Osteoblast (primary cell): ENCODE measurements at regions not wholly inside any gene's neighbourhood (a gene's known extent, or its start where the extent isn't known, plus 50 kb on each side); places are given as distances from the start of the nearest gene placed in this dataset.
"Not testable (repeated sequence)": the region's sequence is repeated elsewhere in the genome, so short reads cannot be mapped to it uniquely, and the experiment has no call there.

Source experiments
- DNase-seq: peaks from one replicate; pipeline ENCODE4 v3.0.0; 2011; ENCODE audit warnings: low spot score, mixed read lengths; ENCODE audit not compliant: insufficient read length; ENCODE audit errors: missing footprints
- H2AFZ ChIP-seq: 2 replicates; pipeline ENCODE4 v1.6.0; 2011; ENCODE audit warnings: mild to moderate bottlenecking, low read length
- H3K27ac ChIP-seq: 2 replicates; pipeline ENCODE4 v1.5.1; 2011; ENCODE audit warnings: mild to moderate bottlenecking, low read depth, low read length, moderate library complexity
- H3K27me3 ChIP-seq: 2 replicates; pipeline ENCODE4 v1.6.0; 2012; ENCODE audit warnings: mild to moderate bottlenecking, control low read depth, inconsistent platforms, low read length, moderate library complexity; ENCODE audit not compliant: insufficient read depth
- H3K36me3 ChIP-seq: 2 replicates; pipeline ENCODE4 v1.5.1; 2011; ENCODE audit warnings: mild to moderate bottlenecking, low read length, control low read depth, moderate library complexity; ENCODE audit not compliant: insufficient read depth
- H3K4me1 ChIP-seq: 2 replicates; pipeline ENCODE4 v1.5.1; 2011; ENCODE audit warnings: mild to moderate bottlenecking, low read length, control low read depth, moderate library complexity; ENCODE audit not compliant: insufficient read depth
- H3K4me2 ChIP-seq: 2 replicates; pipeline ENCODE4 v1.6.0; 2011; ENCODE audit warnings: mild to moderate bottlenecking, low read length; ENCODE audit not compliant: insufficient read depth
- H3K4me3 ChIP-seq: fragments of 200-600 bp; sonication (generic); 3 replicates; pipeline ENCODE4 v1.5.1; 2012; ENCODE audit warnings: mild to moderate bottlenecking, low read length, inconsistent platforms; ENCODE audit not compliant: insufficient read depth
- H3K79me2 ChIP-seq: 2 replicates; pipeline ENCODE4 v1.6.0; 2012; ENCODE audit warnings: mild to moderate bottlenecking, low read length, control low read depth, inconsistent platforms; ENCODE audit not compliant: insufficient read depth
- H3K9me3 ChIP-seq: 2 replicates; pipeline ENCODE4 v1.5.1; 2011; ENCODE audit warnings: low read depth, low read length, control low read depth
- H4K20me1 ChIP-seq: 2 replicates; pipeline ENCODE4 v1.6.0; 2012; ENCODE audit warnings: mild to moderate bottlenecking, low read length, control low read depth; ENCODE audit not compliant: insufficient read depth
- TF ChIP-seq, protein P1 (sequence below): IDR thresholded peaks from 2 replicates; pipeline ENCODE4 v1.5.1; 2011; ENCODE audit warnings: mild to moderate bottlenecking, low read depth, low read length, moderate library complexity; ENCODE audit errors: extremely low read depth

DNA sequence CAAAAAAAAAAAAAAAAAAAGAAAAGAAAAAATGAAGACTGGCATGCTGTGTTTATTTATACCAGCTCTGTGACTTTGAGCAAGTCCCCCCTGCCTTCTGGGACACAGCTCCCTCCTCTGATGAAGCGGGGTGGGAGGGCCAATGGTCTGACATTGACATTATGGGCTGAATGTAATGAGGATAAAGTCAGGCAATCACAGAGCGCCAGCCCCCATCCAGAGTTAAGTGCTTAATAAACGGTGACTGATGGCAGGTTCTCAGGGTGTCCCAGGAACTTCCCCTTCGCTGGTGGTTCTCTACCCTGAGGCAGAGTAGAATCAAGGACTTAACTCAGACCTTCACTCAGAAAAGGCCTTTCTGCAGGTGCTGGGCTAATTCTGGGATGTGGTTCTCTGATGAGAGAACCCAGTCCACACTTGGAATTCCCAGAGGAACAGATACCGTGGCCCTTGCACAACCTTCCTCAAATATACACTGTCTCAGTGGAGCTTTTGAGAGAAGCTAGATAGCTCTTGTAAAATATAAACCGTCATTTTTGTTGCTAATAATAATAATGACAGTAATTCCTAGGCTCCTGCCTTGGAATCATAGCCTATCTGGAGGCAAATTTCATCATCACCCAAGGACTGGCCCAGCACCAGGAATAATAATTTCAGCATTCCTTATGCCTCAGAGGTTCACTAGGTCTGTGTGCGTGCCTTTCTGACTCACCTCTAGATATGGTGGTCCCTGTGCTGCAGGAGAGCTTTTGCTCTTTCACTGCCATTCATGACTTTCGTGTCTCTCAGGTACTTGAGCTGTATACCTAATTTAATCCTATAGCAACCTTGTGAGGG is 115.8 kb downstream of the RPLP1 start:
- Histone ChIP-seq H3K4me2 (peak overlapping the region; percentile 2), H3K36me3 (no peaks in the 10 kb centered on the region), H3K4me3 (no peak overlapping the region), H3K9me3 (no peaks in the 10 kb centered on the region), H2AFZ (no peak overlapping the region), H3K27me3 (peaks cover 21% of the 10 kb centered on the region), H3K4me1 (peaks cover 11% of the 10 kb centered on the region), H3K79me2 (no peaks in the 10 kb centered on the region), H3K27ac (no peak overlapping the region), H4K20me1 (peaks cover 4% of the 10 kb centered on the region)
- peak; percentile 97 for DNase-seq
- TF ChIP-seq, protein P1, sequence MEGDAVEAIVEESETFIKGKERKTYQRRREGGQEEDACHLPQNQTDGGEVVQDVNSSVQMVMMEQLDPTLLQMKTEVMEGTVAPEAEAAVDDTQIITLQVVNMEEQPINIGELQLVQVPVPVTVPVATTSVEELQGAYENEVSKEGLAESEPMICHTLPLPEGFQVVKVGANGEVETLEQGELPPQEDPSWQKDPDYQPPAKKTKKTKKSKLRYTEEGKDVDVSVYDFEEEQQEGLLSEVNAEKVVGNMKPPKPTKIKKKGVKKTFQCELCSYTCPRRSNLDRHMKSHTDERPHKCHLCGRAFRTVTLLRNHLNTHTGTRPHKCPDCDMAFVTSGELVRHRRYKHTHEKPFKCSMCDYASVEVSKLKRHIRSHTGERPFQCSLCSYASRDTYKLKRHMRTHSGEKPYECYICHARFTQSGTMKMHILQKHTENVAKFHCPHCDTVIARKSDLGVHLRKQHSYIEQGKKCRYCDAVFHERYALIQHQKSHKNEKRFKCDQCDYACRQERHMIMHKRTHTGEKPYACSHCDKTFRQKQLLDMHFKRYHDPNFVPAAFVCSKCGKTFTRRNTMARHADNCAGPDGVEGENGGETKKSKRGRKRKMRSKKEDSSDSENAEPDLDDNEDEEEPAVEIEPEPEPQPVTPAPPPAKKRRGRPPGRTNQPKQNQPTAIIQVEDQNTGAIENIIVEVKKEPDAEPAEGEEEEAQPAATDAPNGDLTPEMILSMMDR: no peak

DNA sequence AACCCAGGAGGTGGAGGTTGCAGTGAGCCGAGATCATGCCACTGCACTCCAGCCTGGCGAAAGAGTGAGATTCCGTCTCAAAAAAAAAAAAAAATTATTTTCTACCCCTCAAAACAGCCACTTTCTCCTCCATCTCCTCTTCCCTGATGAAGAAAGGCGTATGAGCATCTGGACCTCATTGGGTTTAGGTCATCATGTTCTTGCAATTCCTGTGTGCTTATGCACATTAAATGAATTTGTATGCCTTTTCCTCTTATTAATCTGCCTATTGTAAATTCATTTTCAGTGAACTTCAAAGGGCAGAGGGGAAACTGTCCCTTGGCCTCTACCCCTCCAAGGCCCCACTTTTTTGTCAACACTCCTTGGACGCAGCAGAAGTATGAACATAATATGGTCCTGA is 117.8 kb downstream of the RPLP1 start:
- Histone ChIP-seq H2AFZ (no peak overlapping the region), H3K4me3 (no peak overlapping the region), H3K79me2 (no peaks in the 10 kb centered on the region), H3K9me3 (no peaks in the 10 kb centered on the region), H3K36me3 (no peaks in the 10 kb centered on the region), H3K27ac (no peak overlapping the region), H4K20me1 (peaks cover 4% of the 10 kb centered on the region), H3K27me3 (peaks cover 22% of the 10 kb centered on the region), H3K4me2 (no peak overlapping the region), H3K4me1 (peaks cover 11% of the 10 kb centered on the region)
- no peak for DNase-seq
- TF ChIP-seq, protein P1: no peak

DNA sequence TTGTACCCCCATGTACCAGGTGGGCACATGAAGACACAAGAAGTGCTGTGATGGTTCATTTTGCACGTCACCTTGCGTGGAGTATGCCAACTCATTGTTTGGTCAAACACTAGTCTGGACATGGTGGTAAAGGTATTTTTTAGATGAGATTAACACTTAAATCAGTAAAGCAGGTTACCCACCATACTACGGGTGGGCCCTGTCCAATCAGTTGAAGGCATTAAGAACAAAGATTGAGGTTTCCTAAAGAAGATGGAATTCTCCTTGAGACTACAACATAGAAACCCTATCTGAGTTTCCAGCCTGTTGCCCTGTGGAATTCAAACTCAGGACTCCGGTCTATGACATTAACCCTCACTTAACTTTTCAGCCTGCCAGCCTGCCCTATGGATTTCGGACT is 118.4 kb downstream of the RPLP1 start:
- Histone ChIP-seq H3K27me3 (peaks cover 19% of the 10 kb centered on the region), H2AFZ (no peak overlapping the region), H3K36me3 (no peaks in the 10 kb centered on the region), H3K79me2 (no peaks in the 10 kb centered on the region), H3K9me3 (no peaks in the 10 kb centered on the region), H3K4me2 (no peak overlapping the region), H3K27ac (no peak overlapping the region), H3K4me3 (no peak overlapping the region), H3K4me1 (peaks cover 11% of the 10 kb centered on the region), H4K20me1 (peaks cover 4% of the 10 kb centered on the region)
- DNase-seq: no peak
- TF ChIP-seq, protein P1: no peak

DNA sequence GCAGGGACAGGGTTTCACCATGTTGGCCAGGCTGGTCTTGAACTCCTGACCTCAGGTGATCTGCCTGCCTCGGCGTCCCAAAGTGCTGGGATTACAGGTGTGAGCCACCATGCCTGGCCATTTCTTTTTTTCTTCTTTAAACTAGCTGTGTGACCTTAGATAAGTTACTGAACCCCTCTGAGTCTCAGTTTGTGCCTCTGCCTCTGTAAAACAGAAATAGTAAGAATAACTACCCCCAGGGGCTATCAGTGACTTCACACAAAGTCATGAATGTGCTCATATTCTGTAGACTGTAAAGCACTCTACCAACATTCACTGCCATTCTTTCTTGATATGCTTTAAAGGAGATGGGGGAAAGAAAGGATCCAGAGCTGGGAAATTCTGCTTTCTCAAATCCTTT is 120.7 kb downstream of the RPLP1 start:
- H3K4me3 ChIP-seq, H4K20me1 ChIP-seq, H3K36me3 ChIP-seq, H3K4me2 ChIP-seq, H3K79me2 ChIP-seq, H3K9me3 ChIP-seq, DNase-seq, H3K27ac ChIP-seq, H2AFZ ChIP-seq, H3K4me1 ChIP-seq: not testable (repeated sequence)
- peaks cover 22% of the 10 kb centered on the region for H3K27me3 ChIP-seq
